Kidney epithelial cell (primary cell): ENCODE measurements at regions not wholly inside any gene's neighbourhood (a gene's known extent, or its start where the extent isn't known, plus 50 kb on each side); places are given as distances from the start of the nearest gene placed in this dataset.

Experiments
- DNase-seq: peaks from one replicate; pipeline ENCODE4 v3.0.0-alpha.2; 2010; ENCODE audit warnings: low read depth
- H3K27me3 ChIP-seq: 2 replicates; pipeline ENCODE4 v1.6.0; 2011; ENCODE audit warnings: low read length; ENCODE audit not compliant: control insufficient read depth, insufficient read depth
- H3K36me3 ChIP-seq: 2 replicates; pipeline ENCODE4 v1.5.1; 2011; ENCODE audit warnings: low read length; ENCODE audit not compliant: control insufficient read depth, insufficient read depth
- H3K4me3 ChIP-seq: 2 replicates; pipeline ENCODE4 v1.5.1; 2011; ENCODE audit warnings: low read depth, mild to moderate bottlenecking, control low read depth, low read length
- TF ChIP-seq, protein P1 (sequence below): IDR thresholded peaks from 2 replicates; pipeline ENCODE4 v1.5.1; 2011; ENCODE audit warnings: mild to moderate bottlenecking, moderate library complexity, low read length, control low read depth, inconsistent platforms; ENCODE audit not compliant: insufficient read depth, poor library complexity, severe bottlenecking

DNA sequence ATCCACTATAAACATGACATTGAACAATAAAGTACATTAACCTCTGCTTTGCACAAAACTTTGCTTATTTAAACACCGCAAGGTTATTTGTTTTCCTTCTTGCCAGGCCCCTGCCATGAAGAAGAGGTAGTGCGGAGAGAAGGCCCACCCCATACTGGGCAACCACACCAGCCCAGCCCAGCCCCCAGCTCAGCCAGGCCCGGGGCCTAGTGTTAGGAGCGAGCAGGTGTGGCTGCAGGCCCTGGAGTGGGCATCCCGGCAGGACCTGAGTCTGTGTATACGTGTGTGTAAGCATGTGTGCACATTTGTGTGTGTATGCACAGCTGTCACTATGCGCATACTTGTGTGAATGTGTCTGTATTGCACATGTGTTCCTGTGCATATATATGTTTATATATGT lies 90.4 kb upstream of the MVB12B start:
- Histone ChIP-seq H3K27me3 (peaks cover 12% of the 10 kb centered on the region), H3K4me3 (no peak overlapping the region), H3K36me3 (no peaks in the 10 kb centered on the region)
- DNase-seq, result no peak
- TF ChIP-seq, protein P1, sequence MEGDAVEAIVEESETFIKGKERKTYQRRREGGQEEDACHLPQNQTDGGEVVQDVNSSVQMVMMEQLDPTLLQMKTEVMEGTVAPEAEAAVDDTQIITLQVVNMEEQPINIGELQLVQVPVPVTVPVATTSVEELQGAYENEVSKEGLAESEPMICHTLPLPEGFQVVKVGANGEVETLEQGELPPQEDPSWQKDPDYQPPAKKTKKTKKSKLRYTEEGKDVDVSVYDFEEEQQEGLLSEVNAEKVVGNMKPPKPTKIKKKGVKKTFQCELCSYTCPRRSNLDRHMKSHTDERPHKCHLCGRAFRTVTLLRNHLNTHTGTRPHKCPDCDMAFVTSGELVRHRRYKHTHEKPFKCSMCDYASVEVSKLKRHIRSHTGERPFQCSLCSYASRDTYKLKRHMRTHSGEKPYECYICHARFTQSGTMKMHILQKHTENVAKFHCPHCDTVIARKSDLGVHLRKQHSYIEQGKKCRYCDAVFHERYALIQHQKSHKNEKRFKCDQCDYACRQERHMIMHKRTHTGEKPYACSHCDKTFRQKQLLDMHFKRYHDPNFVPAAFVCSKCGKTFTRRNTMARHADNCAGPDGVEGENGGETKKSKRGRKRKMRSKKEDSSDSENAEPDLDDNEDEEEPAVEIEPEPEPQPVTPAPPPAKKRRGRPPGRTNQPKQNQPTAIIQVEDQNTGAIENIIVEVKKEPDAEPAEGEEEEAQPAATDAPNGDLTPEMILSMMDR, result no peak

- TF ChIP-seq, protein P1, result no peak
- Histone ChIP-seq H3K27me3 (peaks cover 12% of the 10 kb centered on the region), H3K36me3 (no peaks in the 10 kb centered on the region), H3K4me3 (no peak overlapping the region)
- no peak for DNase-seq
Measured at GRCh38 chr9:126238415-126238814, 88.2 kb upstream of the MVB12B start.

DNA sequence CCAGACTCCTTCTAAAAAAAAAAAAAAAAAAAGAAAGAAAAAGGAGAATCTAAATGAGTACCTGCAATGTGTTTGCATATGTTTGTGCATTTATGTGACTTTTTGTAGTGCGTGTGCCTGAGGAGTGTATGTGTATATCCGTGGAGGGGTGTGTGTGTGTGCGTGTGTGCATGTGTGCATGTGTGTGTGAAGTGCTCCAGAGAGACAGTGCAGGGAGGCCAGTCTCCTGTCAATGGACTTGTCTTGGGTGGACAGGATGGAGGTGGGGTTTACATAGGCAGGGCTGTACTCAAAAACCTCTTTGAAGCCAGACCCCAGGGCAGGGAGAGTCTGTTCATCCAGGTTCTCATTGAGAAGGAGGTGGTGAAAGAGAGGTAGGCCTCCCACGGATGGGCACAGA lies 87.1 kb upstream of the MVB12B start:
- H3K4me3 ChIP-seq, result no peak overlapping the region
- peaks cover 10% of the 10 kb centered on the region for H3K27me3 ChIP-seq
- DNase-seq, result no peak
- no peaks in the 10 kb centered on the region for H3K36me3 ChIP-seq
- TF ChIP-seq, protein P1, result no peak

- DNase-seq, result no peak
- TF ChIP-seq, protein P1, result no peak
- H3K4me3 ChIP-seq, result no peak overlapping the region
- H3K27me3 ChIP-seq, result peaks cover 4% of the 10 kb centered on the region
- no peaks in the 10 kb centered on the region for H3K36me3 ChIP-seq
Measured at GRCh38 chr9:126240835-126241234, 85.8 kb upstream of the MVB12B start.

- no peak overlapping the region for H3K4me3 ChIP-seq
- DNase-seq, result peak; percentile 26
- TF ChIP-seq, protein P1, result no peak
- H3K27me3 ChIP-seq, result peaks cover 4% of the 10 kb centered on the region
- no peaks in the 10 kb centered on the region for H3K36me3 ChIP-seq
Measured at GRCh38 chr9:126248680-126249079, 77.9 kb upstream of the MVB12B start.

DNA sequence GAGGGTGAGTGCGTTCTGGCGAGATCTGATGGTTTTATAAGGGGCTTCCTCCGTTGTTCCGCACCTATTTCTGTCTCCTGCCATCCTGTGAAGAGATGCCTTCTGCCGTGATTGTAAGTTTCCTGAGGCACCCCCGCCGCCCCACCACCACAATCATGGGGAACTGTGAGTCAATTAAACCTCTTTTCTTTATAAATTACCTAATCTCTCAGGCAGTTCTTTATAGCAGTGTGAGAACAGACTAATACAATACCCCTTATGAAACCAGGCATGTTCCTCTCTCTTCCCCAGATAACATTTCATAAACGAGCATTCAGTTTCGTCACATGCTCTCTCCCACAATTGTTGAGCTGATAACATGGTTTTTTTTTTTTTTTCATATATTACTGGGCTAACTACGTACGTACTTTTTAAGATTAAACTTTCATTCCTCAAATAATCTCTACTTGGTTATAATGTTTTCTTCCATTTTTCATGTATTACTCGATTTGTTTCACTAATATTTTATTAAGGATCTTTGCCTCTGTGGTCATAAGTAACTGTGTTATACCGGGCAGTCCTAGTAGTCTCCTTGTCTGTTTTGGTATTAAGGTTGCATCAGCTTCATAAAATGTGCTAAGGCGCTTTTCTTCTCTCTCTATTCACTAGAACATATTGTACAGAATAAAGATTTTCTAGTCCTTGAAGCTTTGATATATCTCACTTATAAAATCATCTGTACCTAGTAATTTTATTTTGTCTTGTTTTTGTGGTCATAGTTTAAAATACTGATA lies 64.9 kb upstream of the MVB12B start:
- TF ChIP-seq, protein P1, result no peak
- no peak for DNase-seq
- Histone ChIP-seq H3K27me3 (no peaks in the 10 kb centered on the region), H3K4me3 (no peak overlapping the region), H3K36me3 (no peaks in the 10 kb centered on the region)
